B cell (primary cell): ENCODE measurements at regions not wholly inside any gene's neighbourhood (a gene's known extent, or its start where the extent isn't known, plus 50 kb on each side); places are given as distances from the start of the nearest gene placed in this dataset.

Source experiments
- ATAC-seq: fragments of 200-7000 bp; cut with Tn5 transposase; one replicate; pipeline ENCODE4 v1.10.0; 2021; ENCODE audit warnings: low read depth, mild to moderate bottlenecking, moderate number of reproducible peaks, moderate library complexity
- CTCF ChIA-PET: fragments of 350-600 bp; sonication (Branson Sonifier 250); formaldehyde crosslinking; loops from one replicate; lab custom pipeline; 2021; ENCODE audit warnings: antibody characterized with exemption, inconsistent platforms; lab: Charles Lee
- POLR2A ChIA-PET: fragments of 350-600 bp; sonication (Branson Sonifier 250); formaldehyde crosslinking; loops from one replicate; lab custom pipeline; 2021; ENCODE audit warnings: antibody characterized with exemption; lab: Charles Lee
- DNase-seq: peaks from one replicate; pipeline ENCODE4 v3.0.0; 2013
- H2AFZ ChIP-seq: 2 replicates; pipeline ENCODE4 v1.6.1; 2012; ENCODE audit warnings: mild to moderate bottlenecking, low read depth, low read length; ENCODE audit not compliant: insufficient read depth, poor library complexity, severe bottlenecking
- H3K27ac ChIP-seq, 2 donors: 1 replicate in 1 of 2; 2 replicates in 1 of 2; pipeline ENCODE4 v1.5.1; 2012 to 2013; ENCODE audit warnings: low read length in 2 of 2, mild to moderate bottlenecking in 2 of 2, moderate library complexity in 1 of 2
- H3K27me3 ChIP-seq, 4 experiments: fragments of 200-600 bp in 1 of 4; sonication (generic) in 1 of 4; replicated peaks in 1 of 4; 1 replicate in 2 of 4; 2 replicates in 2 of 4; pipeline versions ENCODE4 v1.6.1 to v1.7.0; 2013 to 2016; ENCODE audit warnings: low read length in 3 of 4, mild to moderate bottlenecking in 2 of 4, mixed read lengths in 1 of 4, moderate library complexity in 1 of 4; ENCODE audit not compliant: insufficient read depth in 4 of 4, control insufficient read depth in 3 of 4; ENCODE audit errors: control extremely low read depth in 1 of 4
- H3K36me3 ChIP-seq, 2 experiments: replicated peaks in 1 of 2; 1 replicate in 1 of 2; 2 replicates in 1 of 2; pipeline versions ENCODE4 v1.6.1 to v1.7.1; 2013; ENCODE audit warnings: low read length in 1 of 2; ENCODE audit not compliant: insufficient read depth in 2 of 2, control insufficient read depth in 1 of 2; ENCODE audit errors: control extremely low read depth in 1 of 2, extremely low read depth in 1 of 2
- H3K4me1 ChIP-seq, 2 donors: fragments of 200-600 bp in 1 of 2; sonication (generic) in 1 of 2; 1 replicate in 1 of 2; 2 replicates in 1 of 2; pipeline versions ENCODE4 v1.5.1 to v1.6.1; 2013 to 2017; ENCODE audit warnings: low read length in 2 of 2; ENCODE audit not compliant: control insufficient read depth in 2 of 2, insufficient read depth in 2 of 2
- H3K4me2 ChIP-seq: replicated peaks from 2 replicates; pipeline ENCODE3; 2012; ENCODE audit warnings: mild to moderate bottlenecking, low read depth, low read length; ENCODE audit not compliant: poor library complexity, severe bottlenecking
- H3K4me3 ChIP-seq, 5 experiments: fragments of 200-600 bp in 1 of 5; sonication (generic) in 1 of 5; 1 replicate in 3 of 5; 2 replicates in 2 of 5; pipeline versions ENCODE4 v1.5.1 to v1.7.0; 2011 to 2016; ENCODE audit warnings: low read length in 4 of 5, mild to moderate bottlenecking in 4 of 5, low read depth in 2 of 5, control low read depth in 1 of 5, moderate library complexity in 1 of 5; ENCODE audit not compliant: insufficient read depth in 1 of 5; ENCODE audit errors: control extremely low read depth in 1 of 5, extremely low read depth in 1 of 5
- H3K79me2 ChIP-seq: fragments of 200-600 bp; sonication (generic); one replicate; pipeline ENCODE4 v1.6.0; 2016; ENCODE audit warnings: low read length; ENCODE audit not compliant: control insufficient read depth, insufficient read depth
- H3K9ac ChIP-seq: fragments of 200-600 bp; sonication (generic); 2 replicates; pipeline ENCODE4 v1.6.1; 2017; ENCODE audit warnings: mild to moderate bottlenecking, low read length, moderate library complexity
- H3K9me3 ChIP-seq, 3 donors: one replicate each; pipeline versions ENCODE4 v1.6.1 to v1.7.1; 2013; ENCODE audit warnings: low read length in 2 of 3; ENCODE audit not compliant: control insufficient read depth in 2 of 3, insufficient read depth in 1 of 3; ENCODE audit errors: control extremely low read depth in 1 of 3
- H4K20me1 ChIP-seq: 2 replicates; pipeline ENCODE4 v1.6.0; 2012; ENCODE audit warnings: mild to moderate bottlenecking, low read length; ENCODE audit not compliant: insufficient read depth, control insufficient read depth, poor library complexity, severe bottlenecking
- H3K27ac Mint-ChIP-seq: one replicate; pipeline ENCODE4 v1.8.0; 2021; ENCODE audit warnings: mixed read lengths
- H3K27me3 Mint-ChIP-seq: one replicate; pipeline ENCODE4 v1.8.0; 2021; ENCODE audit warnings: mixed read lengths
- H3K4me1 Mint-ChIP-seq: one replicate; pipeline ENCODE4 v1.8.0; 2021; ENCODE audit warnings: mixed read lengths
- H3K4me3 Mint-ChIP-seq: one replicate; pipeline ENCODE4 v1.8.0; 2021; ENCODE audit warnings: mixed read lengths
- H3K9me3 Mint-ChIP-seq: one replicate; pipeline ENCODE4 v1.8.0; 2022; ENCODE audit warnings: mixed read lengths; ENCODE audit not compliant: insufficient read depth
- CTCF ChIP-seq: fragments of 200-600 bp; IDR thresholded peaks from one replicate; pipeline ENCODE4 v1.8.0; 2022; ENCODE audit warnings: antibody characterized with exemption, mild to moderate bottlenecking
- EZH2 ChIP-seq: IDR thresholded peaks from 2 replicates; pipeline ENCODE4 v1.6.1; 2012; ENCODE audit warnings: borderline replicate concordance, low read depth, mild to moderate bottlenecking, moderate library complexity, low read length; ENCODE audit not compliant: insufficient read depth, poor library complexity, severe bottlenecking
- WGBS: methylation state at CpG from one replicate; pipeline ENCODE4 v1.1.5; 2013; ENCODE audit warnings: missing lambda C conversion rate; ENCODE audit not compliant: insufficient coverage; 5-methylcytosine and 5-hydroxymethylcytosine counted together
- intact Hi-C: fragments of 100-400 bp; cut with micrococcal nuclease; formaldehyde crosslinking; loops from one replicate; pipeline ENCODE4 v1.10.0; 2022

GRCh38 chr5:128636361-128636760 is 98.3 kb upstream of the FBN2 start:
- H3K4me1 Mint-ChIP-seq, result no peaks in the 10 kb centered on the region
- Histone ChIP-seq H3K9me3 (peaks cover 0 to 1% (median 0%) of the 10 kb centered on the region in 3 donors), H2AFZ (no peak overlapping the region), H3K9ac (no peak overlapping the region), H3K4me2 (no peak overlapping the region), H4K20me1 (no peaks in the 10 kb centered on the region), H3K79me2 (no peaks in the 10 kb centered on the region), H3K27ac (no peak overlapping the region), H3K4me1 (no peaks in the 10 kb centered on the region), H3K36me3 (no peaks in the 10 kb centered on the region), H3K27me3 (no peaks in the 10 kb centered on the region), H3K4me3 (no peak overlapping the region)
- ATAC-seq (no peak), DNase-seq (no peak)
- H3K4me3 Mint-ChIP-seq, result no peak overlapping the region
- no peak overlapping the region for H3K27ac Mint-ChIP-seq
- WGBS, result 100% methylated on average over 1 of the region's 1 CpG
- no peaks in the 10 kb centered on the region for H3K27me3 Mint-ChIP-seq
- TF ChIP-seq EZH2 (no peak), CTCF (no peak)
- ChIA-PET CTCF (no interaction called here), POLR2A (no interaction called here)
- H3K9me3 Mint-ChIP-seq, result peaks cover 2% of the 10 kb centered on the region
- intact Hi-C loops, result no loop called here

GRCh38 chr5:128637031-128637430 is 99.0 kb upstream of the FBN2 start:
- Histone ChIP-seq H3K36me3 (no peaks in the 10 kb centered on the region), H3K27ac (no peak overlapping the region), H3K4me1 (no peaks in the 10 kb centered on the region), H3K4me3 (no peak overlapping the region), H3K27me3 (no peaks in the 10 kb centered on the region), H4K20me1 (no peaks in the 10 kb centered on the region), H3K4me2 (no peak overlapping the region), H2AFZ (no peak overlapping the region), H3K9ac (no peak overlapping the region), H3K9me3 (no peaks in the 10 kb centered on the region), H3K79me2 (no peaks in the 10 kb centered on the region)
- no peak overlapping the region for H3K4me3 Mint-ChIP-seq
- intact Hi-C loops, result no loop called here
- no peak for TF ChIP-seq CTCF
- no peak for TF ChIP-seq EZH2
- H3K9me3 Mint-ChIP-seq, result peaks cover 2% of the 10 kb centered on the region
- CTCF ChIA-PET, result no interaction called here
- H3K27ac Mint-ChIP-seq, result no peak overlapping the region
- no peaks in the 10 kb centered on the region for H3K27me3 Mint-ChIP-seq
- DNase-seq (no peak), ATAC-seq (no peak)
- no peaks in the 10 kb centered on the region for H3K4me1 Mint-ChIP-seq
- POLR2A ChIA-PET, result no interaction called here
- WGBS, result 80% methylated on average over 2 of the region's 4 CpGs
